Fibroblast of lung (primary cell): ENCODE measurements at regions not wholly inside any gene's neighbourhood (a gene's known extent, or its start where the extent isn't known, plus 50 kb on each side); places are given as distances from the start of the nearest gene placed in this dataset.

Source experiments
- DNase-seq, 2 donors: peaks; one replicate each; pipeline versions ENCODE4 v3.0.0 to v3.0.0-alpha.2; 2010; ENCODE audit warnings: low read depth in 2 of 2
- H2AFZ ChIP-seq: 2 replicates; pipeline ENCODE4 v1.5.1; 2012; ENCODE audit warnings: low read length, control low read depth, inconsistent platforms
- H3K27ac ChIP-seq: 2 replicates; pipeline ENCODE4 v1.5.1; 2011; ENCODE audit warnings: low read length, control low read depth; ENCODE audit not compliant: insufficient read depth
- H3K27me3 ChIP-seq: 2 replicates; pipeline ENCODE4 v1.5.1; 2011; ENCODE audit warnings: mild to moderate bottlenecking, low read length; ENCODE audit not compliant: control insufficient read depth, insufficient read depth
- H3K36me3 ChIP-seq: 2 replicates; pipeline ENCODE4 v1.5.1; 2011; ENCODE audit warnings: low read length; ENCODE audit not compliant: control insufficient read depth, insufficient read depth
- H3K4me1 ChIP-seq: 2 replicates; pipeline ENCODE4 v1.5.1; 2011; ENCODE audit warnings: low read length; ENCODE audit not compliant: control insufficient read depth, insufficient read depth; ENCODE audit errors: extremely low read depth
- H3K4me2 ChIP-seq: 2 replicates; pipeline ENCODE4 v1.5.1; 2011; ENCODE audit warnings: low read length, control low read depth; ENCODE audit not compliant: insufficient read depth; ENCODE audit errors: extremely low read depth
- H3K4me3 ChIP-seq, 4 experiments: fragments of 200-600 bp in 1 of 4; sonication (generic) in 1 of 4; replicated peaks in 1 of 4; 2 replicates each; pipeline ENCODE4 v1.5.1; 2011 to 2016; ENCODE audit warnings: low read length in 4 of 4, low read depth in 3 of 4, mild to moderate bottlenecking in 3 of 4, control low read depth in 2 of 4, inconsistent platforms in 1 of 4, mixed read lengths in 1 of 4; ENCODE audit not compliant: insufficient read depth in 1 of 4; ENCODE audit errors: control extremely low read depth in 1 of 4
- H3K79me2 ChIP-seq: 2 replicates; pipeline ENCODE4 v1.5.1; 2012; ENCODE audit warnings: mild to moderate bottlenecking, low read length, inconsistent platforms; ENCODE audit not compliant: control insufficient read depth, insufficient read depth
- H3K9ac ChIP-seq: 2 replicates; pipeline ENCODE4 v1.5.1; 2011; ENCODE audit warnings: mild to moderate bottlenecking, low read length, control low read depth; ENCODE audit not compliant: insufficient read depth
- H3K9me3 ChIP-seq: 2 replicates; pipeline ENCODE4 v1.5.1; 2012; ENCODE audit warnings: low read depth, low read length; ENCODE audit not compliant: control insufficient read depth, insufficient read depth
- H4K20me1 ChIP-seq: 2 replicates; pipeline ENCODE4 v1.5.1; 2011; ENCODE audit warnings: low read length; ENCODE audit not compliant: control insufficient read depth, insufficient read depth; ENCODE audit errors: extremely low read depth
- EZH2 ChIP-seq: IDR thresholded peaks from 2 replicates; pipeline ENCODE4 v1.5.1; 2012; ENCODE audit warnings: low read length, control low read depth, mild to moderate bottlenecking; ENCODE audit errors: missing control alignments
- TF ChIP-seq, protein P1 (sequence below), 2 donors: IDR thresholded peaks in 1 of 2; conservative IDR thresholded peaks in 1 of 2; 1 replicate in 1 of 2; 2 replicates in 1 of 2; pipeline ENCODE4 v1.5.1; 2011 to 2012; ENCODE audit warnings: low read length in 2 of 2, control low read depth in 1 of 2, inconsistent platforms in 1 of 2, low read depth in 1 of 2, mild to moderate bottlenecking in 1 of 2

DNA sequence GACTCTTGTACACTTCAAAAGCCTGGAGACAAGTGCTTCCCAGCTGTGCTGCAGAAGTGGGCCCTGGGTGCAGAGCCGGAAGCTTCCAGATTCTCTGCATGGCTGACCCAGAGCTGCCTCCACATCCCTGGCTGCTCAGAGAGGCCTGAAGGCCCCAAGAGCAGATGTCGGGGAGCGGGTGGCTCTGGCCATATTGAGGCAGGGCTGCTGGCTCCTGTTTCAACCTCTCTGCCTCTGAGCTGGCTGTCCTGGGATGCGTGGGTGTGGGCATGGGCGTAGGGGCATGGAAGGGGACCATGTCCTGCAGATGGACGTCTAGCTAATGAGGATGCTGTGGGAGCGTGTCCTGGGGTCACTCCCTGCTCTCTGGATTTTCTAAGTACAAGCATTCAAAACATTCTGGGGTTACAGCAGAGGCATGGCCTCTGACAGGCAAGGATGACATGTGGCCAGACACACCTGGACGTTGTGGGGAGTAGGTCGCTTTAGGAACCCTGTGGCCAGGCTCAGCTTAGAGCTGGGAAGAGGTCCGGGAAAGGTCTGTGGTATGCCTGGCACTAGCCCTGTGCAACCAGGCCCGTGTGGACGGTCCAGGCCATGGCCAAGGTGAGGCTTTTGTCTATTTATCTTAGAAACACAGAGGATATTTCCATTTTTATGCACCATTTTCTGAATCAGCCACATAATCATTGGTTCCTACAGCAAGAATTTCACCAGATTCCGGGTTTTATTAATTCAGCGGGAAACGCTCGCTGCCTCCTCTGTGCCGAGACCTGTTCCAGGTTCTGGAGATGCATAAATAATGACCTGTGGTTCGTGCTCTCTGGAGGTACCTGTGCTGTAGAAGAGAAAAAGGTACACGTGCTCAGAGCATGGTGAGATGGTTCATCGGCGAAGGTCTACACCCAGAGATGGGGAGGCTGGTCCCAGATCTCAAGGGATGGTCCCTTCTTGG, 361.1 kb downstream of the GLRX3 start:
- no peak overlapping the region for H3K9ac ChIP-seq
- no peak for TF ChIP-seq EZH2
- TF ChIP-seq, protein P1, sequence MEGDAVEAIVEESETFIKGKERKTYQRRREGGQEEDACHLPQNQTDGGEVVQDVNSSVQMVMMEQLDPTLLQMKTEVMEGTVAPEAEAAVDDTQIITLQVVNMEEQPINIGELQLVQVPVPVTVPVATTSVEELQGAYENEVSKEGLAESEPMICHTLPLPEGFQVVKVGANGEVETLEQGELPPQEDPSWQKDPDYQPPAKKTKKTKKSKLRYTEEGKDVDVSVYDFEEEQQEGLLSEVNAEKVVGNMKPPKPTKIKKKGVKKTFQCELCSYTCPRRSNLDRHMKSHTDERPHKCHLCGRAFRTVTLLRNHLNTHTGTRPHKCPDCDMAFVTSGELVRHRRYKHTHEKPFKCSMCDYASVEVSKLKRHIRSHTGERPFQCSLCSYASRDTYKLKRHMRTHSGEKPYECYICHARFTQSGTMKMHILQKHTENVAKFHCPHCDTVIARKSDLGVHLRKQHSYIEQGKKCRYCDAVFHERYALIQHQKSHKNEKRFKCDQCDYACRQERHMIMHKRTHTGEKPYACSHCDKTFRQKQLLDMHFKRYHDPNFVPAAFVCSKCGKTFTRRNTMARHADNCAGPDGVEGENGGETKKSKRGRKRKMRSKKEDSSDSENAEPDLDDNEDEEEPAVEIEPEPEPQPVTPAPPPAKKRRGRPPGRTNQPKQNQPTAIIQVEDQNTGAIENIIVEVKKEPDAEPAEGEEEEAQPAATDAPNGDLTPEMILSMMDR (conservative IDR thresholded peaks at IDR 0.05 in 1 of 2, IDR thresholded peaks at IDR 0.05 in 1 of 2; ENCODE audit: low read depth in 1 of 2, low read length in 2 of 2), result no peak
- no peaks in the 10 kb centered on the region for H3K79me2 ChIP-seq
- DNase-seq, result no peak
- no peak overlapping the region for H3K4me2 ChIP-seq
- H3K9me3 ChIP-seq, result no peaks in the 10 kb centered on the region
- H3K27me3 ChIP-seq, result no peaks in the 10 kb centered on the region
- H3K27ac ChIP-seq, result no peak overlapping the region
- H4K20me1 ChIP-seq, result no peaks in the 10 kb centered on the region
- H2AFZ ChIP-seq, result no peak overlapping the region
- no peaks in the 10 kb centered on the region for H3K4me1 ChIP-seq
- H3K36me3 ChIP-seq, result no peaks in the 10 kb centered on the region
- H3K4me3 ChIP-seq, result no peak overlapping the region

DNA sequence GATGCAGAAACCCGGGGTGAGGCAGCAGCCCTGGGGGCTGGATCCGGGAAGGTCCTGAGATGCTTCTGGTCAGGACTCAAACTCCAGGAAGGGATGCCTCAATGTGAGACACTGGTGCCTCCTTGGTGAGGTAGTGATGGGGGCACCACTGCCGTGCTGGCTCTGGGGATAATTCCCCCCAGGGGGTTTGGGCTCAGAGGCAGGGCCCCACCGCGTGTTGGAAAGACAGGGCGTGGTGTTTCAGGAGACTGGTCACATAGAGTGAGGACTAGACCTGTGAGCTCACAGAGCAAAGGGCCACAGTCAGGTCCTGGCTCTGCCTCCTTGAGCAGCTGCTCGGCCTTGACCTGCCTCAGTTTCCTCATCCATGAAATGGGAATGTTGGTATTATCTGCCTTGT, 361.9 kb downstream of the GLRX3 start:
- H3K4me3 ChIP-seq, result no peak overlapping the region
- H3K9me3 ChIP-seq, result no peaks in the 10 kb centered on the region
- H4K20me1 ChIP-seq, result no peaks in the 10 kb centered on the region
- no peak overlapping the region for H3K9ac ChIP-seq
- no peak for DNase-seq
- no peak overlapping the region for H2AFZ ChIP-seq
- H3K36me3 ChIP-seq, result no peaks in the 10 kb centered on the region
- H3K4me1 ChIP-seq, result no peaks in the 10 kb centered on the region
- TF ChIP-seq, protein P1 (conservative IDR thresholded peaks at IDR 0.05 in 1 of 2, IDR thresholded peaks at IDR 0.05 in 1 of 2; ENCODE audit: low read depth in 1 of 2, low read length in 2 of 2), result no peak
- TF ChIP-seq EZH2, result no peak
- H3K27ac ChIP-seq, result no peak overlapping the region
- H3K4me2 ChIP-seq, result no peak overlapping the region
- H3K79me2 ChIP-seq, result no peaks in the 10 kb centered on the region
- H3K27me3 ChIP-seq, result no peaks in the 10 kb centered on the region

DNA sequence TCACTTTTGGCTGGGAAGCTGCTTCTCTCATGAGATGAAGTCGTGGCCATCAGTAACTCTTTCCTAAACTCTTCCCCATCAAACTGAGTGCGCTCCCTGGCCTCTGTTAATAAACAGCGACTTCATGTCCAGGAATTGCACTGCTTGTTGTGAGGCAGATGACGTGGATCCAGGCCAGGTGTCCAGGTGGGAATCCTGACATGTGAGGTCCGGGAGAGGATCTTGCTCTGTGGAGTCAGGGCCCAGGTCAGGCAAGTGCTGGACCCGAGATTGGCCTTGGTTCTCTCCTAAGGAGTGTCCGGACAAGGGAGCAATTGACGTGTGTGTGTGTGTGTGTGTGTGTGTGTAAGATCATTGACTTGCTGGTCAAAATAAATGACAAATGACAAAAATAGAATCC, 362.7 kb downstream of the GLRX3 start:
- Histone ChIP-seq H3K36me3 (no peaks in the 10 kb centered on the region), H3K4me2 (no peak overlapping the region)

More for the DNA sequence above, 362.7 kb downstream of the GLRX3 start:
- no peak for DNase-seq
- Histone ChIP-seq H2AFZ (no peak overlapping the region), H4K20me1 (no peaks in the 10 kb centered on the region), H3K4me1 (no peaks in the 10 kb centered on the region), H3K4me3 (no peak overlapping the region), H3K27ac (no peak overlapping the region), H3K9me3 (no peaks in the 10 kb centered on the region), H3K9ac (no peak overlapping the region), H3K27me3 (no peaks in the 10 kb centered on the region), H3K79me2 (no peaks in the 10 kb centered on the region)
- TF ChIP-seq, protein P1 (conservative IDR thresholded peaks at IDR 0.05 in 1 of 2, IDR thresholded peaks at IDR 0.05 in 1 of 2; ENCODE audit: low read depth in 1 of 2, low read length in 2 of 2), result no peak
- TF ChIP-seq EZH2, result no peak
